Heart left ventricle (tissue), 13 donors: ENCODE measurements at regions not wholly inside any gene's neighbourhood (a gene's known extent, or its start where the extent isn't known, plus 50 kb on each side); places are given as distances from the start of the nearest gene placed in this dataset.

Experiments used
- CTCF ChIP-seq, 12 donors: fragments of 200-600 bp; sonication (generic) in 4 of 12; IDR thresholded peaks; one replicate each; pipeline versions ENCODE4 v1.5.0 to v1.8.0; 2018 to 2022; ENCODE audit warnings: antibody characterized with exemption in 12 of 12, mild to moderate bottlenecking in 5 of 12
- POLR2A ChIP-seq, 2 donors: fragments of 450-650 bp; IDR thresholded peaks; one replicate each; pipeline ENCODE4 v1.6.1; 2017; ENCODE audit warnings: antibody characterized with exemption in 2 of 2, mild to moderate bottlenecking in 2 of 2, moderate library complexity in 2 of 2
- donor health status: ischemic (EF 13 %, LVEDD 7.1; RV severe dilation, severe dysfunction).
- donor health status: DM: no; HTN: yes; CAD: no.
- donor health status: DM: no; HTN: no; CAD: no.
- donor health status: ischemic (EF 25% LVEDD 6.9; RV normal size, moderate dysfunction).
- donor health status: ischemic (EF 25% LVEDD 5.7; RV mildly dilated, moderate dysfunction).
- donor health status: ischemic (EF 35%, LVEDD 5.7; RV mildly dilated, moderate dysfunction).
- donor health status: nonischemic (EF 11% LVEDD 7.7; RV severe dilation, severe dysfunction).
- donor health status: DM: yes; HTN: yes; CAD: no.
- donor health status: PGD.
- donor health status: ischemic (EF 29% LVEDD 5.4; RV normal size, mild dysfunction).
- donor health status: nonischemic (EF 23%, LVEDD 6.1; RV moderate dilation, normal function).

- TF ChIP-seq CTCF (IDR thresholded peaks at IDR 0.05) (no peak), POLR2A (IDR thresholded peaks at IDR 0.05) (no peak)
Observed at GRCh38 chr21:28177124-28177523, 815.6 kb downstream of the LTN1 start.
